ENCODE measurements at regions not wholly inside any gene's neighbourhood (a gene's known extent, or its start where the extent isn't known, plus 50 kb on each side); places are given as distances from the start of the nearest gene placed in this dataset.

DNA sequence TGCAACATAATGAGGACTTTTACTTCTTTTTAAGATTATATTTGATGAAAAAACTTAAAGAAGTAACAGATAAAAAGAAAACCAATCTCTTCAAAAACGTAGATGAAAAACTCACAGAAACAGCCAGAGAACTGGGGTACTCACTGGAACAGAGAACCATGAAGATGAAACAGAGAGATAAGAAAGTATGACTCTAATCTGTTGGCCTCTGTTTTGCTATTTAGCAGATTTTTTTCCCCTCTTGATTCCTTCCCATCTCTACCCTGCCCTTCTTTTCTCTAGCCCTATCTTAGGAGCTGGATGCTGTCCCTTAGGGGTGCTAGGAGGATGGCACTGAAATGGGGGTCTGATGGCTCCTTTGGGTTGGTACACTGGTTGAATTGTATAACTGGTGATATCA, 97.5 kb upstream of the FREM1 start:
- TF ChIP-seq TCF7L2 (IDR thresholded peaks at IDR 0.05; ENCODE audit: low read depth, low read length) (no peak), SIN3A (IDR thresholded peaks at IDR 0.05; ENCODE audit: borderline replicate concordance, insufficient read depth, low read depth, low read length) (no peak), POLR2AphosphoS5 (IDR thresholded peaks at IDR 0.05; ENCODE audit: low read depth, low read length) (no peak)
- TF ChIP-seq, protein P1, sequence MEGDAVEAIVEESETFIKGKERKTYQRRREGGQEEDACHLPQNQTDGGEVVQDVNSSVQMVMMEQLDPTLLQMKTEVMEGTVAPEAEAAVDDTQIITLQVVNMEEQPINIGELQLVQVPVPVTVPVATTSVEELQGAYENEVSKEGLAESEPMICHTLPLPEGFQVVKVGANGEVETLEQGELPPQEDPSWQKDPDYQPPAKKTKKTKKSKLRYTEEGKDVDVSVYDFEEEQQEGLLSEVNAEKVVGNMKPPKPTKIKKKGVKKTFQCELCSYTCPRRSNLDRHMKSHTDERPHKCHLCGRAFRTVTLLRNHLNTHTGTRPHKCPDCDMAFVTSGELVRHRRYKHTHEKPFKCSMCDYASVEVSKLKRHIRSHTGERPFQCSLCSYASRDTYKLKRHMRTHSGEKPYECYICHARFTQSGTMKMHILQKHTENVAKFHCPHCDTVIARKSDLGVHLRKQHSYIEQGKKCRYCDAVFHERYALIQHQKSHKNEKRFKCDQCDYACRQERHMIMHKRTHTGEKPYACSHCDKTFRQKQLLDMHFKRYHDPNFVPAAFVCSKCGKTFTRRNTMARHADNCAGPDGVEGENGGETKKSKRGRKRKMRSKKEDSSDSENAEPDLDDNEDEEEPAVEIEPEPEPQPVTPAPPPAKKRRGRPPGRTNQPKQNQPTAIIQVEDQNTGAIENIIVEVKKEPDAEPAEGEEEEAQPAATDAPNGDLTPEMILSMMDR (IDR thresholded peaks at IDR 0.05): no peak
- TF ChIP-seq, protein P2, sequence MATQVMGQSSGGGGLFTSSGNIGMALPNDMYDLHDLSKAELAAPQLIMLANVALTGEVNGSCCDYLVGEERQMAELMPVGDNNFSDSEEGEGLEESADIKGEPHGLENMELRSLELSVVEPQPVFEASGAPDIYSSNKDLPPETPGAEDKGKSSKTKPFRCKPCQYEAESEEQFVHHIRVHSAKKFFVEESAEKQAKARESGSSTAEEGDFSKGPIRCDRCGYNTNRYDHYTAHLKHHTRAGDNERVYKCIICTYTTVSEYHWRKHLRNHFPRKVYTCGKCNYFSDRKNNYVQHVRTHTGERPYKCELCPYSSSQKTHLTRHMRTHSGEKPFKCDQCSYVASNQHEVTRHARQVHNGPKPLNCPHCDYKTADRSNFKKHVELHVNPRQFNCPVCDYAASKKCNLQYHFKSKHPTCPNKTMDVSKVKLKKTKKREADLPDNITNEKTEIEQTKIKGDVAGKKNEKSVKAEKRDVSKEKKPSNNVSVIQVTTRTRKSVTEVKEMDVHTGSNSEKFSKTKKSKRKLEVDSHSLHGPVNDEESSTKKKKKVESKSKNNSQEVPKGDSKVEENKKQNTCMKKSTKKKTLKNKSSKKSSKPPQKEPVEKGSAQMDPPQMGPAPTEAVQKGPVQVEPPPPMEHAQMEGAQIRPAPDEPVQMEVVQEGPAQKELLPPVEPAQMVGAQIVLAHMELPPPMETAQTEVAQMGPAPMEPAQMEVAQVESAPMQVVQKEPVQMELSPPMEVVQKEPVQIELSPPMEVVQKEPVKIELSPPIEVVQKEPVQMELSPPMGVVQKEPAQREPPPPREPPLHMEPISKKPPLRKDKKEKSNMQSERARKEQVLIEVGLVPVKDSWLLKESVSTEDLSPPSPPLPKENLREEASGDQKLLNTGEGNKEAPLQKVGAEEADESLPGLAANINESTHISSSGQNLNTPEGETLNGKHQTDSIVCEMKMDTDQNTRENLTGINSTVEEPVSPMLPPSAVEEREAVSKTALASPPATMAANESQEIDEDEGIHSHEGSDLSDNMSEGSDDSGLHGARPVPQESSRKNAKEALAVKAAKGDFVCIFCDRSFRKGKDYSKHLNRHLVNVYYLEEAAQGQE (IDR thresholded peaks at IDR 0.05; ENCODE audit: insufficient read depth in 1 of 2, low read depth in 2 of 2, low read length in 1 of 2): no peak
- in situ Hi-C loops (cut with HindIII; ENCODE audit: low pct_unique_long_range_greater_than_20kb, low sequenced_read_pairs) (no loop called here), intact Hi-C loops (cut with micrococcal nuclease; ENCODE audit: unreplicated experiment) (no loop called here)
- ChIA-PET CTCF (no interaction called here), POLR2A (no interaction called here)
- no peak overlapping the region for H3K4me3 ChIP-seq (ENCODE audit: low read depth in 2 of 2, low read length in 2 of 2)
- H3K36me3 ChIP-seq (ENCODE audit: control insufficient read depth, insufficient read depth, low read length): no peaks in the 10 kb centered on the region
- no peaks in the 10 kb centered on the region for H3K27me3 ChIP-seq (ENCODE audit: control insufficient read depth, insufficient read depth, low read length)
- BruUV-seq (replicated peaks): no TSS peak
- ATAC-seq (no peak), DNase-seq (ENCODE audit: low read depth, low spot score) (no peak)
- no peak overlapping the region for H3K27ac ChIP-seq (ENCODE audit: low read length)
- H3K4me1 ChIP-seq (ENCODE audit: control insufficient read depth, insufficient read depth, low read length): no peaks in the 10 kb centered on the region
- H3K9me3 ChIP-seq (ENCODE audit: control insufficient read depth, insufficient read depth, low read depth, low read length): no peaks in the 10 kb centered on the region

DNA sequence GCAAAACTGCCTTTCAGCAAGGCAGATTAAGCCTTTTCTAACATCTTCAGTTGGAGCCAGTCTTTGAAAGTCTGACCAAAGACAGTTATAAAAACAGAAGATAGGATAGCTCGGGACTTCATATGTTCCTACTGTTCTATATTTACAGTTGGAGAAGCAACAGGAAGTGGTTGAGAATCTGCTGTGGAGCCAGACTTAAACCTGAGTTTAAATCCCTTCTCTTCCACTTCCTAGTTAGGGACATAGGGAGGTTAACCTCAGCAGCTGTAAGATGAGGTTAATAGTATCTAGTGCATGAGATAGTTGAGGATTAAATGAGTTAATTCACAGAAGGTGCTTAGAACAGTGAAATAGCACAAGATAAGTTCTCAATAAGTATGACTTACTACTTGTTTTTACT, 84.5 kb upstream of the FREM1 start:
- H3K27ac ChIP-seq (ENCODE audit: low read length): no peak overlapping the region
- TF ChIP-seq POLR2AphosphoS5 (IDR thresholded peaks at IDR 0.05; ENCODE audit: low read depth, low read length) (no peak), TCF7L2 (IDR thresholded peaks at IDR 0.05; ENCODE audit: low read depth, low read length) (no peak), SIN3A (IDR thresholded peaks at IDR 0.05; ENCODE audit: borderline replicate concordance, insufficient read depth, low read depth, low read length) (no peak)
- TF ChIP-seq, protein P1 (IDR thresholded peaks at IDR 0.05): no peak
- TF ChIP-seq, protein P2 (IDR thresholded peaks at IDR 0.05; ENCODE audit: insufficient read depth in 1 of 2, low read depth in 2 of 2, low read length in 1 of 2): no peak
- no peaks in the 10 kb centered on the region for H3K9me3 ChIP-seq (ENCODE audit: control insufficient read depth, insufficient read depth, low read depth, low read length)
- H3K36me3 ChIP-seq (ENCODE audit: control insufficient read depth, insufficient read depth, low read length): no peaks in the 10 kb centered on the region
- intact Hi-C loops (cut with micrococcal nuclease; ENCODE audit: unreplicated experiment) (no loop called here), in situ Hi-C loops (cut with HindIII; ENCODE audit: low pct_unique_long_range_greater_than_20kb, low sequenced_read_pairs) (no loop called here)
- no peak for ATAC-seq
- CTCF ChIA-PET: no interaction called here
- DNase-seq (ENCODE audit: low read depth, low spot score): no peak
- H3K27me3 ChIP-seq (ENCODE audit: control insufficient read depth, insufficient read depth, low read length): no peaks in the 10 kb centered on the region
- no peaks in the 10 kb centered on the region for H3K4me1 ChIP-seq (ENCODE audit: control insufficient read depth, insufficient read depth, low read length)
- H3K4me3 ChIP-seq (ENCODE audit: low read depth in 2 of 2, low read length in 2 of 2): no peak overlapping the region
- POLR2A ChIA-PET: no interaction called here
- no TSS peak for BruUV-seq (replicated peaks)
